ENCODE measurements at regions not wholly inside any gene's neighbourhood (a gene's known extent, or its start where the extent isn't known, plus 50 kb on each side); places are given as distances from the start of the nearest gene placed in this dataset.

DNA sequence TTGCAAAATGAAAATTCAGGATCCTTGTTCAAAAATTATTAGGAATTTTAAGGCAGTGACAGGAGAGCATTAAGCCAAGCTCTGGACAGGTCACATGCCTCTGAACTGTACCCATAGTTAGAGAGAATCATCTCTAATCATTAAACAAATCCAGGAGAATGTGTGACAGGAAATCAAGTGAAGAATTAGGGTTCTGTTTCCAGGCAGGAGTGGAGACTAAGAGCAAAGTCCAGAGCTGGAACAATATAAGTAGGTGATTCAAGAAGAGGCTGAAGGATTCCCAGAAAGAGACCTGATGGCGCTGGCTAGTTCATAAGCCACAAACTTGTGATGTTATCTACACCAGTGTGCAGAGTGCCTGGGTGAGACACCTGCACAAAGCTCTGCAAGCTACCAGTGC is 104.6 kb upstream of the PRKG2 start:
- TF ChIP-seq, protein P1, sequence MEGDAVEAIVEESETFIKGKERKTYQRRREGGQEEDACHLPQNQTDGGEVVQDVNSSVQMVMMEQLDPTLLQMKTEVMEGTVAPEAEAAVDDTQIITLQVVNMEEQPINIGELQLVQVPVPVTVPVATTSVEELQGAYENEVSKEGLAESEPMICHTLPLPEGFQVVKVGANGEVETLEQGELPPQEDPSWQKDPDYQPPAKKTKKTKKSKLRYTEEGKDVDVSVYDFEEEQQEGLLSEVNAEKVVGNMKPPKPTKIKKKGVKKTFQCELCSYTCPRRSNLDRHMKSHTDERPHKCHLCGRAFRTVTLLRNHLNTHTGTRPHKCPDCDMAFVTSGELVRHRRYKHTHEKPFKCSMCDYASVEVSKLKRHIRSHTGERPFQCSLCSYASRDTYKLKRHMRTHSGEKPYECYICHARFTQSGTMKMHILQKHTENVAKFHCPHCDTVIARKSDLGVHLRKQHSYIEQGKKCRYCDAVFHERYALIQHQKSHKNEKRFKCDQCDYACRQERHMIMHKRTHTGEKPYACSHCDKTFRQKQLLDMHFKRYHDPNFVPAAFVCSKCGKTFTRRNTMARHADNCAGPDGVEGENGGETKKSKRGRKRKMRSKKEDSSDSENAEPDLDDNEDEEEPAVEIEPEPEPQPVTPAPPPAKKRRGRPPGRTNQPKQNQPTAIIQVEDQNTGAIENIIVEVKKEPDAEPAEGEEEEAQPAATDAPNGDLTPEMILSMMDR (IDR thresholded peaks at IDR 0.05; ENCODE audit: insufficient read depth, low read length), result no peak
- TF ChIP-seq POLR2AphosphoS5 (IDR thresholded peaks at IDR 0.05; ENCODE audit: low read depth), result no peak
- TF ChIP-seq SPI1 (IDR thresholded peaks at IDR 0.05; ENCODE audit: borderline replicate concordance, low read depth), result no peak

Measured in HL-60 (cell line).